ENCODE measurements at regions not wholly inside any gene's neighbourhood (a gene's known extent, or its start where the extent isn't known, plus 50 kb on each side); places are given as distances from the start of the nearest gene placed in this dataset.

GRCh38 chr2:156810094-156810493, 373.9 kb downstream of the GPD2 start:
- peaks cover 13% of the 10 kb centered on the region; the same call in 2 of the 3 replicates for H3K9me3 Mint-ChIP-seq
- no peaks in the 10 kb centered on the region for H3K79me2 ChIP-seq (replicated peaks; ENCODE audit: insufficient read depth)
- no peak for TF ChIP-seq JUNB (IDR thresholded peaks at IDR 0.05; ENCODE audit: unreplicated experiment)
- TF ChIP-seq CREB1 (CRISPR knock-in tag; IDR thresholded peaks at IDR 0.05; ENCODE audit: low read depth) = no peak
- TF ChIP-seq STAT1 (IDR thresholded peaks at IDR 0.05; ENCODE audit: unreplicated experiment) = no peak
- TF ChIP-seq REST (IDR thresholded peaks at IDR 0.05; ENCODE audit: unreplicated experiment) = no peak
- no peak for TF ChIP-seq ZNF331 (CRISPR knock-in tag; IDR thresholded peaks at IDR 0.05; ENCODE audit: low read depth)
- TF ChIP-seq POLR2AphosphoS5 (IDR thresholded peaks at IDR 0.05; ENCODE audit: low read depth) = no peak
- no peak for TF ChIP-seq ZNF462 (CRISPR knock-in tag; IDR thresholded peaks at IDR 0.05)
- TF ChIP-seq CTCF (conservative IDR thresholded peaks at IDR 0.05; ENCODE audit: low read depth in 2 of 2) = no peak
- TF ChIP-seq ETS1 (IDR thresholded peaks at IDR 0.05) = no peak
- no peak for TF ChIP-seq NANOG (IDR thresholded peaks at IDR 0.05; ENCODE audit: borderline replicate concordance)
- TF ChIP-seq ZNF114 (CRISPR knock-in tag; IDR thresholded peaks at IDR 0.05) = no peak
- TF ChIP-seq EZH2phosphoT487 (IDR thresholded peaks at IDR 0.05; ENCODE audit: unreplicated experiment) = no peak
- no peak for TF ChIP-seq EZH2 (IDR thresholded peaks at IDR 0.05; ENCODE audit: low read depth, unreplicated experiment)
- no peaks in the 10 kb centered on the region for H3F3A ChIP-seq (replicated peaks; ENCODE audit: low read depth)
- DNase-seq (ENCODE audit: low spot score) (no peak), ATAC-seq (no peak)
- no peak overlapping the region for H3K4me3 Mint-ChIP-seq
- H3K9me2 ChIP-seq (ENCODE audit: insufficient read depth) = 0 out of 2 replicates have a peak, but pooled peaks cover 3% of the 10 kb centered on the region
- no peak overlapping the region for H3K4me3 ChIP-seq
- no peaks in the 10 kb centered on the region for H4K20me1 ChIP-seq (replicated peaks; ENCODE audit: insufficient read depth)
- H3K27me3 ChIP-seq (ENCODE audit: insufficient read depth) = no peaks in the 10 kb centered on the region
- no peaks in the 10 kb centered on the region; the same call in 2 of the 3 replicates for H3K36me3 Mint-ChIP-seq (ENCODE audit: low read depth)
- H3K27ac Mint-ChIP-seq = no peak overlapping the region
- no peak overlapping the region for H3K27ac ChIP-seq (ENCODE audit: low read depth)
- H3K4me1 Mint-ChIP-seq = no peaks in the 10 kb centered on the region
- H3K4me2 ChIP-seq = no peak overlapping the region
- H3K4me1 ChIP-seq (ENCODE audit: insufficient read depth) = no peaks in the 10 kb centered on the region
- H3K36me3 ChIP-seq (ENCODE audit: insufficient read depth) = no peaks in the 10 kb centered on the region
- no peak overlapping the region for H2AFZ ChIP-seq
- H3K27me3 Mint-ChIP-seq (ENCODE audit: insufficient read depth, low read depth, poor library complexity) = no peaks in the 10 kb centered on the region
